ENCODE measurements at regions not wholly inside any gene's neighbourhood (a gene's known extent, or its start where the extent isn't known, plus 50 kb on each side); places are given as distances from the start of the nearest gene placed in this dataset.

DNA sequence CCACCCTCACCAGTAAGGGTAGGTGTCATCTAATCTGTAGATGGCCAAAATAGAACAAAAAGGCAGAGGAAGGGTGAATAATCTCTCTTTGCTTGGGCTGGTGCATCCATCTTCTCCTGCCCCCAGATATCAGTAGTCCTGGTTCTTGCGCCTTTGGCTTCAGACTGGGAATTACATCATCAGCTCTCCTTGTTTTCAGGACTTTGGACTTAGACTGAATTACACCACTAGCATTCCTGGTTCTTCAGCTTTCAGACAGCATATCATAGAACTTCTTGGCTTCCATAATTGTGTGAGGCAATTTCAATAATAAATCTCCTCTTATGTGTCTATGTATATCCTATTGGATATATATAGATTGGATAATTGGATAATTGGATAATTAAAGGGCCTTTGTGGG is 403.0 kb upstream of the USP24 start:
- H2AFZ ChIP-seq (ENCODE audit: low read length): no peak overlapping the region
- H3K14ac ChIP-seq (ENCODE audit: insufficient read length): no peak overlapping the region
- no peak overlapping the region for H2BK15ac ChIP-seq (ENCODE audit: low read length)
- no peaks in the 10 kb centered on the region for H3K79me2 ChIP-seq (ENCODE audit: control insufficient read depth in 1 of 2, insufficient read depth in 2 of 2, low read length in 2 of 2)
- H4K5ac ChIP-seq (ENCODE audit: insufficient read length, low read depth, low read length): no peak overlapping the region
- H3K9me3 ChIP-seq (ENCODE audit: insufficient read depth in 2 of 2, low read depth in 1 of 2, low read length in 1 of 2): no peaks in the 10 kb centered on the region
- no peak overlapping the region for H3K56ac ChIP-seq (replicated peaks; ENCODE audit: insufficient read length, low read depth, low read length)
- H2BK12ac ChIP-seq (ENCODE audit: low read depth, low read length): no peak overlapping the region
- H3K36me3 ChIP-seq (ENCODE audit: control insufficient read depth in 2 of 4, insufficient read depth in 4 of 4, low read length in 3 of 4): no peaks in the 10 kb centered on the region
- FAIRE-seq: no peak
- H3K9ac ChIP-seq (replicated peaks in 1 of 4; ENCODE audit: extremely low read depth in 1 of 4, low read depth in 3 of 4, low read length in 3 of 4): no peak overlapping the region
- no peaks in the 10 kb centered on the region for H4K20me1 ChIP-seq (replicated peaks in 1 of 2; ENCODE audit: control insufficient read depth in 1 of 2, insufficient read depth in 2 of 2, low read length in 2 of 2)
- H3K23ac ChIP-seq (ENCODE audit: insufficient read length): no peak overlapping the region
- TF ChIP-seq CTBP2 (IDR thresholded peaks at IDR 0.05; ENCODE audit: borderline replicate concordance, insufficient read depth, insufficient read length, low read length): no peak
- TF ChIP-seq KDM1A (IDR thresholded peaks at IDR 0.05; ENCODE audit: borderline replicate concordance, low read length): no peak
- no peak for TF ChIP-seq TBP (IDR thresholded peaks at IDR 0.05; ENCODE audit: low read depth, low read length)
- TF ChIP-seq NANOG (IDR thresholded peaks at IDR 0.05; ENCODE audit: insufficient read depth, low read depth, low read length, poor library complexity, severe bottlenecking): no peak
- H3K79me1 ChIP-seq (ENCODE audit: low read depth, low read length): no peaks in the 10 kb centered on the region
- H3K4ac ChIP-seq (replicated peaks; ENCODE audit: insufficient read length, low read depth, low read length): no peak overlapping the region
- WGBS, 2 experiments (ENCODE audit: extremely low coverage in 1 of 2, insufficient coverage in 1 of 2, insufficient read length in 1 of 2, insufficient replicate concordance in 2 of 2, low coverage in 1 of 2, low lambda C conversion rate in 2 of 2, missing lambda C conversion rate in 1 of 2): 94% methylated on average over 1 of the region's 1 CpG; no CpG with 5 or more reads in 1 of the 2 experiments
- H3K18ac ChIP-seq (ENCODE audit: extremely low read depth, low read length): no peak overlapping the region
- H2BK5ac ChIP-seq (ENCODE audit: low read depth, low read length): no peak overlapping the region
- no peak overlapping the region for H3K4me3 ChIP-seq (ENCODE audit: extremely low read depth in 1 of 4, insufficient read depth in 2 of 4, low read depth in 3 of 4, low read length in 4 of 4)
- ChIA-PET CTCF (ENCODE audit: partially characterized antibody) (interaction anchor here (0.8 kb wide), 1 partner anchor 95 kb away, joined by 3 read pairs; no protein-coding TSS in a partner anchor), POLR2A (ENCODE audit: partially characterized antibody) (no interaction called here)
- no peak overlapping the region for H4K91ac ChIP-seq (replicated peaks; ENCODE audit: insufficient read length, low read length)
- H3K27me3 ChIP-seq (replicated peaks in 1 of 4; ENCODE audit: control insufficient read depth in 3 of 4, extremely low read depth in 1 of 4, insufficient read depth in 3 of 4, low read length in 3 of 4): no peaks in the 10 kb centered on the region
- H2BK20ac ChIP-seq (ENCODE audit: low read length): no peak overlapping the region
- no peak overlapping the region for H3K4me2 ChIP-seq (ENCODE audit: insufficient read depth in 1 of 2, low read depth in 2 of 2, low read length in 2 of 2)
- no peak overlapping the region for H2BK120ac ChIP-seq (replicated peaks; ENCODE audit: low read depth, low read length)
- no peaks in the 10 kb centered on the region for H3K23me2 ChIP-seq (ENCODE audit: low read depth, low read length)
- H4K8ac ChIP-seq (ENCODE audit: extremely low read depth, insufficient read depth, low read length): no peak overlapping the region
- H3K27ac ChIP-seq (ENCODE audit: low read depth, low read length): no peak overlapping the region
- no peak overlapping the region for H2AK5ac ChIP-seq (ENCODE audit: low read depth, low read length)
- DNase-seq (ENCODE audit: low read depth in 1 of 2, low spot score in 2 of 2): no peak
- no peaks in the 10 kb centered on the region for H3K4me1 ChIP-seq (replicated peaks in 1 of 4; ENCODE audit: control insufficient read depth in 3 of 4, insufficient read depth in 4 of 4, low read length in 3 of 4)
